IgD-negative memory B cell (primary cell): ENCODE measurements at regions not wholly inside any gene's neighbourhood (a gene's known extent, or its start where the extent isn't known, plus 50 kb on each side); places are given as distances from the start of the nearest gene placed in this dataset.
"Not testable (repeated sequence)": the region's sequence is repeated elsewhere in the genome, so short reads cannot be mapped to it uniquely, and the experiment has no call there.

Experiments
- H3K27ac Mint-ChIP-seq, 3 donors: one replicate each; pipeline ENCODE4 v1.8.0; 2020 to 2022; ENCODE audit warnings: mild to moderate bottlenecking in 3 of 3, mixed read lengths in 3 of 3, moderate library complexity in 1 of 3
- H3K27me3 Mint-ChIP-seq: one replicate; pipeline ENCODE4 v1.8.0; 2021; ENCODE audit warnings: mixed read lengths
- H3K36me3 Mint-ChIP-seq: one replicate; pipeline ENCODE4 v1.8.0; 2020; ENCODE audit warnings: mild to moderate bottlenecking, mixed read lengths
- H3K4me1 Mint-ChIP-seq, 3 donors: one replicate each; pipeline ENCODE4 v1.8.0; 2020 to 2022; ENCODE audit warnings: mixed read lengths in 3 of 3, mild to moderate bottlenecking in 1 of 3
- H3K4me3 Mint-ChIP-seq, 4 donors: one replicate each; pipeline ENCODE4 v1.8.0; 2020 to 2022; ENCODE audit warnings: mild to moderate bottlenecking in 4 of 4, mixed read lengths in 4 of 4, moderate library complexity in 3 of 4
- H3K9me3 Mint-ChIP-seq, 3 donors: one replicate each; pipeline ENCODE4 v1.8.0; 2020 to 2021; ENCODE audit warnings: mixed read lengths in 3 of 3, mild to moderate bottlenecking in 1 of 3

- Mint-ChIP-seq H3K36me3 (peaks cover 1% of the 10 kb centered on the region), H3K9me3 (peaks cover 0 to 2% (median 0%) of the 10 kb centered on the region in 3 donors)
Measured at GRCh38 chr5:125056671-125057485, 310.4 kb upstream of the ZNF608 start.

GRCh38 chr5:125057912-125058826, 311.7 kb upstream of the ZNF608 start:
- Mint-ChIP-seq H3K4me3 (no peak overlapping the region), H3K27ac (no peak overlapping the region)

More at GRCh38 chr5:125056671-125057485, 310.4 kb upstream of the ZNF608 start:
- peak overlapping the region in 1 of 4 donors; percentile 26 for H3K4me3 Mint-ChIP-seq
- peaks cover 6 to 10% (median 7%) of the 10 kb centered on the region in 3 donors for H3K4me1 Mint-ChIP-seq
- no peak overlapping the region for H3K27ac Mint-ChIP-seq
- no peaks in the 10 kb centered on the region for H3K27me3 Mint-ChIP-seq

GRCh38 chr5:125059255-125060002, 313.0 kb upstream of the ZNF608 start:
- Mint-ChIP-seq H3K36me3 (peaks cover 1% of the 10 kb centered on the region), H3K4me3 (no peak overlapping the region), H3K4me1 (peaks cover 6 to 10% (median 7%) of the 10 kb centered on the region in 3 donors), H3K27ac (no peak overlapping the region), H3K9me3 (peaks cover 0 to 2% (median 0%) of the 10 kb centered on the region in 3 donors), H3K27me3 (no peaks in the 10 kb centered on the region)

More at GRCh38 chr5:125057912-125058826, 311.7 kb upstream of the ZNF608 start:
- Mint-ChIP-seq H3K27me3 (no peaks in the 10 kb centered on the region), H3K36me3 (peaks cover 1% of the 10 kb centered on the region), H3K9me3 (peaks cover 0 to 2% (median 0%) of the 10 kb centered on the region in 3 donors), H3K4me1 (peaks cover 6 to 10% (median 7%) of the 10 kb centered on the region in 3 donors)

GRCh38 chr5:125061726-125062125, 315.3 kb upstream of the ZNF608 start:
- Mint-ChIP-seq H3K4me1 (peaks cover 2 to 5% (median 4%) of the 10 kb centered on the region in 3 donors), H3K27me3 (no peaks in the 10 kb centered on the region), H3K9me3 (peaks cover 0 to 2% (median 0%) of the 10 kb centered on the region in 3 donors), H3K36me3 (peaks cover 2% of the 10 kb centered on the region), H3K27ac (no peak overlapping the region), H3K4me3 (no peak overlapping the region)

- H3K27ac Mint-ChIP-seq, result no peak overlapping the region
- peaks cover 0 to 2% (median 0%) of the 10 kb centered on the region in 3 donors for H3K4me1 Mint-ChIP-seq
- H3K9me3 Mint-ChIP-seq, result peaks cover 0 to 5% (median 2%) of the 10 kb centered on the region in 3 donors
- H3K4me3 Mint-ChIP-seq, result no peak overlapping the region
- H3K27me3 Mint-ChIP-seq, result no peaks in the 10 kb centered on the region
- H3K36me3 Mint-ChIP-seq, result peaks cover 2% of the 10 kb centered on the region
Measured at GRCh38 chr5:125064621-125065438, 318.4 kb upstream of the ZNF608 start.

GRCh38 chr5:125065741-125066140, 319.3 kb upstream of the ZNF608 start:
- peaks cover 2% of the 10 kb centered on the region for H3K36me3 Mint-ChIP-seq
- H3K27me3 Mint-ChIP-seq, result no peaks in the 10 kb centered on the region
- H3K4me3 Mint-ChIP-seq, result no peak overlapping the region
- no peak overlapping the region for H3K27ac Mint-ChIP-seq
- H3K4me1 Mint-ChIP-seq, result peaks cover 0 to 2% (median 0%) of the 10 kb centered on the region in 3 donors
- peaks cover under 1 to 5% (median 2%) of the 10 kb centered on the region in 3 donors for H3K9me3 Mint-ChIP-seq

- Mint-ChIP-seq H3K9me3 (peaks cover 8 to 30% (median 23%) of the 10 kb centered on the region in 3 donors), H3K4me1 (peaks cover 0 to 2% (median 0%) of the 10 kb centered on the region in 3 donors), H3K36me3 (no peaks in the 10 kb centered on the region), H3K4me3 (no peak overlapping the region), H3K27me3 (no peaks in the 10 kb centered on the region), H3K27ac (peak overlapping the region in 1 of 3 donors; percentile 67)
Measured at GRCh38 chr5:125070961-125071360, 324.5 kb upstream of the ZNF608 start.

- H3K4me3 Mint-ChIP-seq, result no peak overlapping the region
- no peaks in the 10 kb centered on the region for H3K4me1 Mint-ChIP-seq
- no peak overlapping the region for H3K27ac Mint-ChIP-seq
- H3K9me3 Mint-ChIP-seq, result peaks cover 8 to 30% (median 23%) of the 10 kb centered on the region in 3 donors
- H3K36me3 Mint-ChIP-seq, result no peaks in the 10 kb centered on the region
- no peaks in the 10 kb centered on the region for H3K27me3 Mint-ChIP-seq
Measured at GRCh38 chr5:125073090-125073489, 326.7 kb upstream of the ZNF608 start.

- Mint-ChIP-seq H3K27me3 (no peaks in the 10 kb centered on the region), H3K4me3 (no peak overlapping the region), H3K27ac (no peak overlapping the region), H3K9me3 (peaks cover 8 to 25% (median 23%) of the 10 kb centered on the region in 3 donors), H3K36me3 (no peaks in the 10 kb centered on the region), H3K4me1 (no peaks in the 10 kb centered on the region)
Measured at GRCh38 chr5:125075567-125075966, 329.1 kb upstream of the ZNF608 start.

- H3K4me1 Mint-ChIP-seq, H3K27me3 Mint-ChIP-seq, H3K4me3 Mint-ChIP-seq, H3K36me3 Mint-ChIP-seq, H3K27ac Mint-ChIP-seq, H3K9me3 Mint-ChIP-seq: not testable (repeated sequence)
Measured at GRCh38 chr5:125079028-125079427, 332.6 kb upstream of the ZNF608 start.

- Mint-ChIP-seq H3K9me3 (no peaks in the 10 kb centered on the region), H3K27ac (no peak overlapping the region), H3K4me1 (no peaks in the 10 kb centered on the region), H3K27me3 (no peaks in the 10 kb centered on the region), H3K36me3 (no peaks in the 10 kb centered on the region), H3K4me3 (no peak overlapping the region)
Measured at GRCh38 chr5:125081101-125081500, 334.7 kb upstream of the ZNF608 start.

GRCh38 chr5:125083981-125084380, 337.5 kb upstream of the ZNF608 start:
- Mint-ChIP-seq H3K27ac (no peak overlapping the region), H3K36me3 (no peaks in the 10 kb centered on the region), H3K27me3 (no peaks in the 10 kb centered on the region), H3K4me3 (no peak overlapping the region), H3K4me1 (no peaks in the 10 kb centered on the region), H3K9me3 (peaks cover 0 to 3% (median 0%) of the 10 kb centered on the region in 3 donors)

GRCh38 chr5:125085797-125086505, 339.5 kb upstream of the ZNF608 start:
- H3K36me3 Mint-ChIP-seq, result no peaks in the 10 kb centered on the region
- H3K27ac Mint-ChIP-seq, result no peak overlapping the region
- H3K9me3 Mint-ChIP-seq, result peaks cover 0 to 3% (median 0%) of the 10 kb centered on the region in 3 donors
- H3K27me3 Mint-ChIP-seq, result no peaks in the 10 kb centered on the region
- H3K4me1 Mint-ChIP-seq, result no peaks in the 10 kb centered on the region
- H3K4me3 Mint-ChIP-seq, result no peak overlapping the region
